Right cardiac atrium (tissue), 5 donors: ENCODE measurements at regions not wholly inside any gene's neighbourhood (a gene's known extent, or its start where the extent isn't known, plus 50 kb on each side); places are given as distances from the start of the nearest gene placed in this dataset.
"Not testable (repeated sequence)": the region's sequence is repeated elsewhere in the genome, so short reads cannot be mapped to it uniquely, and the experiment has no call there.

ENCODE experiments used
- ATAC-seq, 2 donors: fragments of 200-7000 bp; cut with Tn5 transposase; one replicate each; pipeline versions ENCODE4 v1.8.0 to v1.9.1; 2020; ENCODE audit warnings: moderate library complexity in 2 of 2, mild to moderate bottlenecking in 1 of 2
- DNase-seq, 3 donors: peaks; one replicate each; pipeline ENCODE4 v3.0.0-alpha.2; 2020
- H3K27ac ChIP-seq: one replicate; pipeline ENCODE4 v1.5.1; 2013; ENCODE audit warnings: mild to moderate bottlenecking, low read length, control low read depth, moderate library complexity
- H3K27me3 ChIP-seq: one replicate; pipeline ENCODE4 v1.6.1; 2013; ENCODE audit not compliant: control insufficient read depth, insufficient read depth
- H3K4me1 ChIP-seq: one replicate; pipeline ENCODE4 v1.6.1; 2013; ENCODE audit warnings: low read length; ENCODE audit not compliant: control insufficient read depth, insufficient read depth
- H3K4me3 ChIP-seq: one replicate; pipeline ENCODE4 v1.5.1; 2013; ENCODE audit warnings: low read length, control low read depth
- H3K9me3 ChIP-seq: one replicate; pipeline ENCODE4 v1.6.1; 2013; ENCODE audit warnings: low read length; ENCODE audit not compliant: control insufficient read depth
- WGBS: extraction: QIAGEN DNeasy Blood & Tissue Kit; methylation state at CpG from one replicate; pipeline ENCODE4 v1.1.7; 2013; 5-methylcytosine and 5-hydroxymethylcytosine counted together
- intact Hi-C, 4 donors: fragments of 100-400 bp; cut with DNase I; formaldehyde crosslinking; loops; one replicate each; pipeline versions ENCODE4 v1.11.0 to v1.14.0; 2022 to 2023
- donor health status: healthy with polysubstance abuse.
- donor health status: DM: no; HTN: yes; CAD: no.
- donor health status: DM: no; HTN: no; CAD: no.
- donor health status: DM: no; HTN: yes; CAD: no; lungs with severe emphysema.
- donor health status: DM: yes; HTN: yes; CAD: no.

- no peaks in the 10 kb centered on the region for H3K4me1 ChIP-seq
- H3K27ac ChIP-seq, result no peak overlapping the region
- 29% methylated on average over 4 of the region's 4 CpGs for WGBS
- ATAC-seq (no peak), DNase-seq (no peak)
- intact Hi-C loops, result loop anchor here (5.0 kb wide), 2 partner anchors 187 to 192 kb away; no protein-coding TSS in a partner anchor
- no peaks in the 10 kb centered on the region for H3K9me3 ChIP-seq
- no peak overlapping the region for H3K4me3 ChIP-seq
- no peaks in the 10 kb centered on the region for H3K27me3 ChIP-seq
These were observed 71.0 kb upstream of the ATF7IP2 start for GRCh38 chr16:10314811-10315210.

DNA sequence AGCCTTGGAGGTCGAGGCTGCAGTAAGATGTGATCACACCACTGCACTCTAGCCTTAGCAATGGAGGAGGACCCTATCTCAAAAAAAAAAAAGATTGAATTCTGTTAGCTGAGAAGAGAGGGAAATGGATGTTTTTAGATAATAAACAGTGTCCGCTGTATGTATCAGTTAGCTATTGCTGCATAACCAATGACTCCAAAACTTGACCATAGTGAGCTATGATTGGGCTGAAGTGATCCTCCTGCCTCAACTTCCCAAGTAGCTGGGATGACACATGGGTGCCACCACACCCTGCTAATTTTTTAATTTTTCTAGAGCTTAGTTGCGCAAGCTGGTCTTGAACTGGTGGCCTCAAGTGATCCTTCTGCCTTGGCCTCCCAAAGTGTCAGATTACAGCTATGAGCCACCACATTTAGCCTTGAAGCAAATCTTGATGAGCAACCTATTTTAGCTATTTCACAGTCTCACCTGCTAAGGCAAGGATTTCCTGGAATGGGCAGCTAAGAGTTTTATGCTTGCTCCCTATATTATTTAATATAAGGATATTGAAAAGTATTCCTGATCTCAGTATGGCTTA is 68.3 kb upstream of the ATF7IP2 start:
- no peak overlapping the region for H3K27ac ChIP-seq
- no peaks in the 10 kb centered on the region for H3K4me1 ChIP-seq
- intact Hi-C loops, result loop anchor here in 3 of 4 donors (5.0 kb wide), 2 partner anchors 185 to 190 kb away; no protein-coding TSS in a partner anchor
- H3K4me3 ChIP-seq, result no peak overlapping the region
- 93% methylated on average over 3 of the region's 3 CpGs for WGBS
- no peaks in the 10 kb centered on the region for H3K9me3 ChIP-seq
- DNase-seq (no peak), ATAC-seq (no peak)
- no peaks in the 10 kb centered on the region for H3K27me3 ChIP-seq

DNA sequence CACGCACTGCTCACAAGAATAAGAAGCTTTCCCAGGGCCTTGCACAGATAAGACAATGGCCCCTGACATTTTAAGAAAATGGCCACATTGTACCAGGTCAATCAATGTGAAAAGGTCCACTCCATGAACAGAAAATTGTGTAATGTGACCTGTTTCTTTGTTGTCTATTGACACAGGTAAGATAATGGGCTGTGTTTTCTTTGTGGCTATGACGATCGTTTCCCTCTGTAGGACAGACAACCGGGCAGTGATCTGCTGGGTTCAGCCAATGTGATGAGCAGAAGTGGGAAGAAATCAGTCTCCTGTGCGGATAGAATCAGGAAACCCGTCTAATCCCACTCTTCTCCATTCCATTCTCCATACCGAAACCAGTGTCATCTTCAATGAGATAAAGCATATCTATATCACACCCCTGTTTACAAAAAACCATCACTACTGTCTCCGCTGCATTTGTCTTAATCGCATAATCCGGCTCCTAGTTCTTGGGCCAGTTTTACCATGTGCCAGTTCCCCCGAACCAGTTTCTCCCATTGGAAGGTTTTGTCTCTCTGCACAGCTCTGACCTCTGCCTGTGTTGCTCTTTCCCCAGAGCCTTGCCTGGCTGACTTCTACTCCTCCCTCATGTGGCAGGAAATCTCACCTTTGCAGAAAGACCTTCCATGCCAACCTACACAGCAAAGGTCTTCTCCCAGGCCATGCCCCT is 66.9 kb upstream of the ATF7IP2 start:
- Histone ChIP-seq H3K9me3 (no peaks in the 10 kb centered on the region), H3K27me3 (no peaks in the 10 kb centered on the region), H3K4me3 (no peak overlapping the region), H3K27ac (no peak overlapping the region), H3K4me1 (no peaks in the 10 kb centered on the region)
- intact Hi-C loops, result loop anchor here in 3 of 4 donors (5.0 kb wide), 2 partner anchors 183 to 188 kb away; no protein-coding TSS in a partner anchor
- WGBS, result 58% methylated on average over 11 of the region's 11 CpGs
- DNase-seq (no peak), ATAC-seq (no peak)

DNA sequence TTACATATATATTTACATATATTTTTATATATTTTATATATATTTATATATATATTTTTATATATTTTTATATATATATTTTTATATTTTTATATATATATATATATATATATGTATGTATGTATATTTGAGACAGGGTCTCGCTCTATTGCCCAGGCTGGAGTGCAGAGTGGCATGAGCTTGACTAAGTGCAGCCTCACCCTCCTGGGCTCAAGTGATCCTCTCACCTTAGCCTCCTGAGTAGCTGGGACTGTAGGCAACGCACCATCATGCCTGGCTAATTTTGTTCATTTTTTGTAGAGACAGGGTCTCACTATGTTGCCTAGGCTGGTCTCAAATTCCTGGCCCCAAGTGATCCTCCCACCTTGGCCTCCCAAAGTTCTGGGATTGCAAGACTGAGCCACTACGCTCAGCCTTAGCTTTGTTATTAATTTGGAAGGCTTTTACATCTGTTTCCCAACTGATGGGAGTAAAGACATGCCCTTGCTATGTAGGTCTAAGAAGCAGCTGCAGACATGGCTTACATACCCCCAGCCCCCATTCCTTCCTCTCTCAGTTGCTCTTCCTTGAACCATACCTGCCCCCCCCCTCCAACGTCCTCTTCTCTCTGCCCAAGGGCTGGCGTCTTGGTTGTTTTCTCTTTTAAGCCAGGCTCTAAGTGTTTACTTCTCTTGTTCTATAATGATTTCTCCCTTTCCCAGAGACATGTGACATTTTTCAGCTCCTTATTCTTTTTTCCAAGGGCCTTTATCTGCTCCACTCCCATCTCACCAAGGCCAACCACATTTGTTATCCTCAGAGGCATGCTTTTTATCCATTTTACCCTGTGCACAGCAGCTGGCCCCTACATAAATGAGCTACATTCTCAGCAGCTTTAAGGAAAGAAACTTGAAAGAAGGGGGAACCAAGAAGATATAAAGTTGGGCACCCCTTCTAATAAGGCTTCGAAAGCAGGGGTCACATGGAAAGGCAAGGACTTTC is 64.2 kb upstream of the ATF7IP2 start:
- DNase-seq (no peak), ATAC-seq (no peak)
- Histone ChIP-seq H3K27ac (no peak overlapping the region), H3K27me3 (no peaks in the 10 kb centered on the region), H3K4me3 (no peak overlapping the region), H3K4me1 (no peaks in the 10 kb centered on the region), H3K9me3 (no peaks in the 10 kb centered on the region)
- WGBS, result 79% methylated on average over 6 of the region's 6 CpGs
- intact Hi-C loops, result no loop called here

DNA sequence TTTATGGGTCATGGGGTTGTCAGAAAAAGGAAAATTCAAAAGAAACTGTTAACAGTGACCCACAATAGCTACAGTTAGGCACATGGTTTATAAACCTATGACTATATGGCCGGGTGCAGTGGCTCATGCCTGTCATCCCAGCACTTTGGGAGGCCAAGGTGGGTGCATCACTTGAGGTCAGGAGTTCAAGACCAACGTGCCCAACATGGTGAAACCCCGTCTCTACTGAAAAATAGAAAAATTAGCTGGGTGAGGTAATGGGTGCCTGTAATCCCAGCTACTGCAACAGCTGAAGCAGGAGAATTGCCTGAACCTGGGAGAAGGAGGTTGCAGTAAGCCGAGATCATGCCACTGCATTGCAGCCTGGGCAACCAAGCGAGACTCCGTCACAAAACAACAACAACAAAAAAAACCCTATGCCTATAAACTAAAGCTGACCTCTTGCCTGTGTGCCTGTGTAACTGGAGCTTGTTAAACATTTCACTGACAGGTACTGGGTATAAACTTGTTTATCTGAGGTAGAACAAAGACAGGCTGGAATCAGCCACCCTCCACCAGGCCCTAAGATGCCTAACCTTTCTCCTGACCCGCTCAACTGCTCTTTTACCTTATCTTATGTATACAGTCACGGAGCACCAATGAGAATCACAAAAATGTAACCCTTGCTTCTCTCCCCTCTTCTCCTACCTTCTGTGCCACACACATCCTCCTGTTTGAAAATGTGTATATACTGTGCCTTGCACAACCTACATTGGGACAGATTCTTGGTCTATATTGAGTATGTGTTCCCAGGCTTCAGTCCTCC is 62.9 kb upstream of the ATF7IP2 start:
- ATAC-seq, result no peak
- no peak overlapping the region for H3K4me3 ChIP-seq
- H3K27me3 ChIP-seq, result no peaks in the 10 kb centered on the region
- H3K4me1 ChIP-seq, result no peaks in the 10 kb centered on the region
- intact Hi-C loops, result no loop called here
- DNase-seq, result no peak
- H3K9me3 ChIP-seq, result no peaks in the 10 kb centered on the region
- 67% methylated on average over 8 of the region's 8 CpGs for WGBS
- no peak overlapping the region for H3K27ac ChIP-seq

GRCh38 chr16:10323528-10323869 is 62.4 kb upstream of the ATF7IP2 start:
- Histone ChIP-seq H3K4me3 (no peak overlapping the region), H3K9me3 (no peaks in the 10 kb centered on the region), H3K27me3 (no peaks in the 10 kb centered on the region), H3K4me1 (peaks cover 2% of the 10 kb centered on the region), H3K27ac (no peak overlapping the region)
- intact Hi-C loops, result no loop called here
- WGBS, result 69% methylated on average over 2 of the region's 2 CpGs
- no peak for DNase-seq
- no peak for ATAC-seq

- no peak overlapping the region for H3K4me3 ChIP-seq
- peaks cover 2% of the 10 kb centered on the region for H3K4me1 ChIP-seq
- H3K27ac ChIP-seq, result no peak overlapping the region
- H3K27me3 ChIP-seq, result no peaks in the 10 kb centered on the region
- ATAC-seq (no peak), DNase-seq (no peak)
- WGBS, result 93% methylated on average over 2 of the region's 2 CpGs
- no peaks in the 10 kb centered on the region for H3K9me3 ChIP-seq
- intact Hi-C loops, result no loop called here
These were observed 61.7 kb upstream of the ATF7IP2 start for GRCh38 chr16:10324210-10324609.

DNA sequence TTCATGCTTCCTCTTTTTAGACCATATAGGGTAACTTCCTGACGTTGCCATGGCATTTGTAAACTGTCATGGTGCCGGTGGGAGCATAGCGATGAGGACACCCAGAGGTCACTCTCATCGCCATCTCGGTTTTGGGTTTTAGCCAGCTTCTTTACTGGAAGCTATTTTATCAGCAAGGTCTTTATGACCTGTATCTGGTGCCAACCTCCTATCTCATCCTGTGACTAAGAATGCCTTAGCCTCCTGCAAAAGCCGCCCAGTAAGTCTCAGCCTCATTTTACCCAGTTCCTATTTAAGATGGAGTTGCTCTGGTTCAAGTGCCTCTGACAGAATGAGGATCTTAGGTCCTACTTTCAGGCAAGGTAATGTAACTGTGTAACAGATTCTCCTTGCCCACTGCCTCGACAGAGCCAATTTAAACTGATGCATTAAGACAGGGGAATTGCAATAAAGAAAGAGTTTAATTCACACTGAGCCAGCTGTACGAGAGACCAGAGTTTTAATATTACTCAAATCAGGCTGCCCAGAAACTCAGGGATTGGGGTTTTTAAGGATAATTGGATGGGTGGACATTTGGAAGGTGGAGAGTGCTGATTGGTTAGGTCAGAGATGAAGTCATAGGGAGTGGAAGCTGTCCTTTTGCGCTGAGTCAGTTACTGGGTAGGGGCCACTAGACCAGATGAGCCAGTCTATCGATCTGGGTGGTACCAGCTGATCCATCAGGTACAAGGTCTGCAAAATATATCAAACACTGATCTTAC is 59.9 kb upstream of the ATF7IP2 start:
- peak; percentile 29 to 47 for ATAC-seq
- Histone ChIP-seq H3K9me3 (no peaks in the 10 kb centered on the region), H3K4me3 (no peak overlapping the region), H3K27me3 (no peaks in the 10 kb centered on the region), H3K27ac (no peak overlapping the region), H3K4me1 (peaks cover 2% of the 10 kb centered on the region)
- 44% methylated on average over 10 of the region's 10 CpGs for WGBS
- peak in 1 of 3 donors; percentile 22 for DNase-seq
- intact Hi-C loops, result no loop called here

DNA sequence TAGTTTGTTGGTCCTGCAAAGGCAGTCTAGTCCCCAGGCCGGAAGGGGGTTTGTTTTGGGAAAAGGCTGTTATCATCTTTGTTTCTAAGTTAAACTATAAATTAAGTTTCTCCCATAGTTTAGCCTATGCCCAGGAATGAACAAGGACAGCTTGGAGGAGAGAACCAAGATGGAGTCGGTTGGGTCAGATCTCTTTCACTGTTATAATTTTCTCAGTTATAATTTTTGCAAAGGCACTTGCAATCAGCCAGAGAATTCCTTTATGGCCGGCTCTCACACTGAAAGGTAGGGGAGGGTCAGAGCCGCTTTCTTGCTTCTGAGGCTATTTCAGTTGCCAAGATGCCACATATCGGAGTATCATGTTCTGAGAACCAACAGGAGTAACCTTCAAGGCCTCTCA is 59.2 kb upstream of the ATF7IP2 start:
- no peaks in the 10 kb centered on the region for H3K9me3 ChIP-seq
- DNase-seq (no peak), ATAC-seq (no peak)
- no peaks in the 10 kb centered on the region for H3K27me3 ChIP-seq
- H3K4me3 ChIP-seq, result no peak overlapping the region
- intact Hi-C loops, result no loop called here
- WGBS, result 87% methylated on average over 5 of the region's 5 CpGs
- H3K4me1 ChIP-seq, result peaks cover 2% of the 10 kb centered on the region
- no peak overlapping the region for H3K27ac ChIP-seq

DNA sequence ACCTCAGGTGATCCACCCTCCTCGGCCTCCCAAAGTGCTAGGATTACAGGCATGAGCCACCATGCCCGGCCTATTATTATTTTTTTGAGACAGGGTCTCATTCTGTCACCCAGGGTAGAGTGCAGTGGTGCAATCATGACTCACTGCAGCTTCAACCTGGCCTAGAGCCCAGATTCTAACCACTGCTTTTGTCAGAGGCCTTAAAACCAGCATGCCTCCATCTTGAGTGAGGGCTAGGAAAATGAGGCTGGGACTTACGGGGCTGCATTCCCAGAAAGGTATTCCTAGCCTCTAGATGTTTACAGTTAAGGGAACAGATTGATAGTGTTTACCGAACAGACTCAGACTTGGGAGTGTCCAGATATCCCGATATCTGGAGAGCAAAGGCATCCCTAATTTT is 57.6 kb upstream of the ATF7IP2 start:
- H3K4me3 ChIP-seq, H3K27ac ChIP-seq, intact Hi-C loops, H3K4me1 ChIP-seq, H3K9me3 ChIP-seq, H3K27me3 ChIP-seq, DNase-seq: not testable (repeated sequence)
- WGBS, result 72% methylated on average over 5 of the region's 5 CpGs
- ATAC-seq, result peak in 1 of 2 donors; percentile 63
